CD4-positive, alpha-beta T cell treated with Interleukin-12 subunit alpha and Interleukin-12 subunit beta, for 1 hour (primary cell): ENCODE measurements at regions not wholly inside any gene's neighbourhood (a gene's known extent, or its start where the extent isn't known, plus 50 kb on each side); places are given as distances from the start of the nearest gene placed in this dataset.
"Not testable (repeated sequence)": the region's sequence is repeated elsewhere in the genome, so short reads cannot be mapped to it uniquely, and the experiment has no call there.

Source experiments
- DNase-seq: peaks from one replicate; pipeline ENCODE4 v3.0.0-alpha.2; 2020

DNA sequence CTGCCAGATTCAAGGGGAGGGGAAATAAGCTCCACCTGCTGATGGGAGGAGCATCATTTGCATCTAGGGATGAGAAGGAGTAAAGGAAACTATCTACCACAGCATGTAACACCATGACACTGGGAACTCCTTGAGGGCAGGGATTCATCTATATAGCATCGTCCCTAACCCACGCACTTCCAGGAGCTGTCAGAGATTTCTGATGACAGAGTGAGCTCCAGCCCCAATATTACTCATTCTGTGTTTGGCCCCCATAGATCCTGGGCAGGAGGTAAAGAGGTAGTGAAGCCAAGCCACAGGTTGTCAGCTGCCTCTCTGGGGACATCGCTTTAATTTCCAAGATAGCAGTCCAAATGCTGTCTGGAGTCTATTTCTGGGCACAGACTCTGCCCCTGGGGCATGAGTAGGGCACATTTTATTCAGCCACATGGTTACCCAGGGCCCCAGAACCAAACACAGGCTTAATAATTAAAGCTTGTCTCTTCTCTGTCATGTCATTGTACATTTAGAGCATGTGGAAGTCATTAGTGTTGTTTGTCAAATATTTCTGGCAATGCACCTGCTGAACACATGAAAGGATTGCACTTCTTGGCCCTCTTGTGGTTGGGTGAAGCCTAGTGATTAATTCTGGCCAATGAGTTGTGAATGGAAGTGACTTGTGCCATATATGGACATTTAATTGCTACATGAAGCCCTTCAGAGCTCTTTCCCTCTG is 105.9 kb upstream of the POU3F1 start:
- DNase-seq: no peak

GRCh38 chr1:38151399-38151798 is 104.8 kb upstream of the POU3F1 start:
- DNase-seq: no peak

- not testable (repeated sequence) for DNase-seq
Observed at GRCh38 chr1:38146079-38146478, 99.5 kb upstream of the POU3F1 start.

GRCh38 chr1:38142606-38143005 is 96.0 kb upstream of the POU3F1 start:
- no peak for DNase-seq

- no peak for DNase-seq
Observed at GRCh38 chr1:38141483-38141882, 94.9 kb upstream of the POU3F1 start.

- no peak for DNase-seq
Observed at GRCh38 chr1:38139738-38140487, 93.3 kb upstream of the POU3F1 start.

DNA sequence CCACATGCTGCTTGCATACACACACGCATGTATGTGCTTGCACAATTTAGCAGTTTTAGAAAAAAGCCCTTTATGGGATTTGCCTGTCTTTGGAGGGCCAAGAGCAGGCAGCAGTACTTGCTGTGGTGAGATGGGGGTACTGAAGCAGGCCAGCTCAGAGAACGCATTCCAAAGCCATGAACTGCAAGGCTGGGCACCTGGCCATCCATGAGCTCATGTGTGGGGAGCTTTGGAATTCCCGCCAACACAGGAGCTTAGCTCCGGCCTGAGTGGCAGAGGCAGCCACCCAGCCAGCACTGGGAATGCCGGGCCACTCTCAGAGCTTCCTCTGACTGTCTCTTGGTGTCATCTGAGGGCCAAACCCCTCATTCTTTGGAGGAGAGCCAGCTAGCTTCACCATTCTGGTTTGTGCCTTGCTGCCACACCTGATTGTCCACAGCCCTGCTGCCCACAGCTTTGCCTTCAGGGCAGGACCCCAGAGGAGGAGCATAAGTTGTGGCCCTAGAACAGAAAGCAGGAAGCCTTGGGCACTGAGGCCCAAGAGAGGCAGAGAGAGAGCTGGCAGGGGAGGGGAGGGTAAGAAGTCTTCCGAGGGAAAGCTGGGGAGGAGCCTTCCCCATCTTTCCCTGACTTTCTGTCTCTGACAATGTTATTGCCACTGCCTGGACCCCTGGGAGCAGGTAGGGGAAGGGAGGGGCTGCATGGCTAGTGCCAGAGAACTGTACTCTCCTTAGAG is 92.1 kb upstream of the POU3F1 start:
- no peak for DNase-seq

- DNase-seq: no peak
Observed at GRCh38 chr1:38137164-38137563, 90.6 kb upstream of the POU3F1 start.

- no peak for DNase-seq
Observed at GRCh38 chr1:38135625-38136414, 89.2 kb upstream of the POU3F1 start.

GRCh38 chr1:38134294-38134755 is 87.7 kb upstream of the POU3F1 start:
- no peak for DNase-seq

DNA sequence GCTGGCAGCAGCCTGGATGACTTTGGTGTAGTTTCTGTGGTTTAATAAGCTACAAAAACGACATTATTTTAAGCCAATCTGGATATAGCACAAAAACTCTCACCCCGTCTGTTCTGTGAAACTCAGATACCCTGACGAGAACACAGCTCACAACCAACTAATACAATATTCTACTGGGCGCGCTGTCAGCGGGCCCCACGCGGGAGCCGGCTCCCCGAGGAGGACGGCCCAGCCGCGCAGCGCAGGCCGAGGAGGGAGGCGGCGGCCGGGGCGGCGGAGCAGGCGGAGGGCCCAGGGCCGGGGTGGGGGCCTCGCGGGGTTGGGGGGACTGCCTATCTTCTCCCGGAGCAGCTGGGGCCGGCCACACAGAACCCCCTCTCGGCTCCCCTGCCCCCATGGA is 87.2 kb upstream of the POU3F1 start:
- DNase-seq: no peak

- DNase-seq: no peak
Observed at GRCh38 chr1:38133304-38133703, 86.7 kb upstream of the POU3F1 start.

DNA sequence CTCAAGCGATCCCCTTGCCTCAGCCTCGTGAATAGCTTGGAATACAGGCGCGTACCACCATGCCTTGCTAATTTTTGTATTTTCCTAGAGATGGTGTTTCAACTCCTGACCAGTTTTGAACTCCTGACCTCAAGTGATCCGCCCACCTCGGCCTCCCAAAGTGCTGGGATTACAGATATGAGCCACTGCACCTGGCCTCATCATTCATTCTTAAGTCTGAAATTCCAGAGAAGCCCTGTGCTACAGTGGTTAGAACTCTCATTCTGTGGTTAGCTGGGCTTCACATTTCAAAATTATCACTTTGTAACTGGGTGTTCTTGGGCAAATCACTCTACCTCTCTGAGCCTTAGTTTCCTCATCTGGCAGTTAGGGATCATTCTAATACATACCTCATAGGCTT is 86.1 kb upstream of the POU3F1 start:
- no peak for DNase-seq

DNA sequence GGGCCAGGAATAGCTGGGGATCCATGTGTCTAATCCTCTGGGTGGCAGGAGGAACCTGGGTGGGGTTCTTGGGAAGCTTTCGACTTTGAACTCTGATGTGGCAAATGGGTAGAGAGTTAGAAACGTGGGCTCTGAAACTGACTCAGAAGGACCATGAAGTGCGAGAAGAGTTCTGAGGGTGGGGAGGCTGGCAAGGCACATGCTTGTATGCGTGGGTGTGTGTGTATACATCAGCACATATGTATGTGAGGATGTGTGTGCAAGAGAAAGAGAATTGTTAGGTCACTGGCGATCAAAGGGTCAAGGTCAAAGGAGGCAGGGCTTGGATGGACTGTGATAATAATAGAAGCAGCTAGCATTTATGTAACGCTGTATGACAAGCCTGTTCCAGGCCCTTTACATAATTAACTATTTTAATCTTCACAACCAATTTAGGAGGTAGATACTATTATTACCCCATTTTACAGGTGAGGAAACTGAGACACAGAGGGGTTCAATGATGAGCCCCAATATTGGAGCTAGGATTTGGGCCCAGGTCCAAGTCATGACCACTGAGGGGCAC is 84.5 kb upstream of the POU3F1 start:
- DNase-seq: no peak

- DNase-seq: no peak
Observed at GRCh38 chr1:38129971-38130370, 83.4 kb upstream of the POU3F1 start.

- no peak for DNase-seq
Observed at GRCh38 chr1:38129473-38129872, 82.9 kb upstream of the POU3F1 start.

- no peak for DNase-seq
Observed at GRCh38 chr1:38128926-38129453, 82.4 kb upstream of the POU3F1 start.

GRCh38 chr1:38128511-38128910 is 81.9 kb upstream of the POU3F1 start:
- no peak for DNase-seq

DNA sequence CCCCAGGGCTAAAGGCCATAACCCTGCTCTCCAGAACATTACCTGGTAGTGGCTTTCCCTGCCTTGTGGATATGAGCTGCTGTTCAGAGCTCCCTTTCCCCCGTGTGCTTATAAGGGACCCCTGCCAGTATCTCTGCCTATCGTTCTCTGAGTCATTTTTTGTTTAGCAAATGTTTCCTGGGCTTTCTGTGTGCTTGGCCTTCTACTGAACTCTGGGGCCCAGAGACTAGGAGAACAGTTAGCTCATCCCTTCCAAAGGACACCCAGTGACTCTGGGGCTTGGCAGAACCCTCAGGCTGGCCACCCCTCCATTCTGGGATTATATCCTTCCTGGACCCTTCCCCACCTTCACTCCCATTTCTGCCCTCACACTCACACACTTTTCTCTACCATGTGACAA is 80.8 kb upstream of the POU3F1 start:
- DNase-seq: no peak

GRCh38 chr1:38126970-38127369 is 80.4 kb upstream of the POU3F1 start:
- no peak for DNase-seq

GRCh38 chr1:38125837-38126520 is 79.4 kb upstream of the POU3F1 start:
- DNase-seq: no peak

DNA sequence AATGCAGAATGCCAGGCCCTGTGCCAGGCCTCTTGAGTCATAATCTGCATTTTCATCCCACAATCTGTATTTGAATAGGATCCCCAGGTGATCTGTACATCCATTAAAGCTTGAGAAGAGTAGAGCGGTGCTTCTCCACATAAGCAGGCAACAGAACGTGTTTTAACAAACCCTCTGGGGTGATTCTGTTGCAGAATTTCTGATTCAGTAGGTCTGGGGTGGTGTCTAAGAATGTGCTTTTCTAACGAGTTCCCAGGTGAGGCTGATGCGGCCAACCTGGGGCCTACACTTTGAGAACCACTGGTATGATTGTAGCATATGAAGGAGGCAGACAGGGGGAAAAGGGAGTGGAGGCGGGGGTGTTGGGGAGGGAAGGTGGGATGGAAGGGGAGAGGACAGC is 78.4 kb upstream of the POU3F1 start:
- DNase-seq: no peak
